ENCODE measurements at regions not wholly inside any gene's neighbourhood (a gene's known extent, or its start where the extent isn't known, plus 50 kb on each side); places are given as distances from the start of the nearest gene placed in this dataset.

DNA sequence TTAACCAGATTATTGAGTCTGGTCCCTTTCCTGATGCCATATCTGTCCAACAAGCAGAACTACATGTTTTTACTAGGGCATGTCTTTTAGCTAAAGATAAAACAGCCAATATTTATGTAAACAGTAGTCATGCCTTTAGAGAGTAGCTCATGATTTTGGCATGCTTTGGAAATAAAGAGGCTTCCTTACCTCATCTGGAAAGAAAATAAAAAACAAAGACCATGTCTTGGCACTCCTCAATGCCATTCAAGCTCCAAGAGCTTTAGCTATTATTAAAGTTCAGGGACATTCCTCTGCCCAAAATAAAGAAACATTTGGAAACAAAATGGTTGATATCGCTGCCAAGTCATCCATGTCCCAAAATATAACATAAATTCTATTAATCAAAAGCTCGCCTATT lies 202.4 kb downstream of the URB2 start:
- no peak for DNase-seq

DNA sequence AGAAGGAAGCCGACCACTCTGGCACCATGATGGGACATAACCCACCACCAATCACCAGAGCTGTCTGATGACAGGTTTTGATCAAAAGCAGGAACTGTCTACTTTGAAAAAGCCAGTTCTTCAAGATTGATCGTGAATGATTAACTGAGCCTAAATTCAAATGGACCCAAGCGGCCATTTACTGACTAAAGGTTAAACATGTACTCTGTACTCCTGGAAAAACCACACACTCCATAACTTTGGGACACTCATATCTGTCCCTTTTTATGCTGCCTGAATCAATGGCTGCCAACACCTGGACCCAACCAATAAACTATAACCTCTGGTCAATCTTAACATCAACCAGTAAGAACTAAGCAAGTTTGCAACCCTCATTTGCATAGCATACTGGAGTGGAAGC lies 206.6 kb downstream of the URB2 start:
- DNase-seq: no peak

DNA sequence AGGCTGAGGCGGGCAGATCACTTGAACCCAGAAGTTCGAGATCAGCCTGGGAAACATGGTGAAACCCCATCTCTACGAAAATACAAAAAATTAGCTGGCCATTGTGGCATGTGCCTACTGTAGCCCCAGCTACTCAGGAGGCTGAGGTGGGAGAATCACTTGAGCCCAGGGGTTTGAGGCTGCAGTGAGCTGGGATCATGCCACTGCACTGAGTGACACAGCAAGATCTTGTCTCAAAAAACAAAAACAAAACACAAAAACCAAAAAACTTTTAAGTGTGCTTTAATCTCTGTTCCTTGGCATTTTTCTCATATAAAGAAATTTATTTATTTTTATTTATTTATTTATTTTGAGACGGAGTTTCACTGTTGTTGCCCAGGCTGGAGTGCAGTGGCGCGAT lies 208.2 kb downstream of the URB2 start:
- DNase-seq: no peak

DNA sequence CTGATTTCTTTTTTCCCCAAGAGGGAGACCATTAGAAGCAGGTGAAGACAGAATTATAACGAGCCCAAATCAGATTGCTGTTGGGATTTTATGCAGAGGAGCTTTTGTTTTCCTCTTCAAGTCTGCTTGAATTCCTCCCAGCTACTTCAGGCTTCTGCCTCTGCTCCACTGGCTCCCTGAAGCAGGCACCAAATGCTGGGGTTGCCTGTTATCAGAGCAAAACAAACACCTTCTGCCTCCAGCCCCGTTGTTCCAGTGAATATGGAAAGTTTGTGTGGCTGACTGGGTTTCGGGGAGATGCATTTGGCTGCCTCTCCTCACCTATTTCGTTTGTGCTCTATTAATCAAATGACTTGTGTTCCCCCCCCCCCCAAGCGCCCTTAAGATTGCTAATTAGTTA lies 209.2 kb downstream of the URB2 start:
- DNase-seq: no peak

GRCh38 chr1:229836324-229836723 lies 210.3 kb downstream of the URB2 start:
- DNase-seq: no peak

DNA sequence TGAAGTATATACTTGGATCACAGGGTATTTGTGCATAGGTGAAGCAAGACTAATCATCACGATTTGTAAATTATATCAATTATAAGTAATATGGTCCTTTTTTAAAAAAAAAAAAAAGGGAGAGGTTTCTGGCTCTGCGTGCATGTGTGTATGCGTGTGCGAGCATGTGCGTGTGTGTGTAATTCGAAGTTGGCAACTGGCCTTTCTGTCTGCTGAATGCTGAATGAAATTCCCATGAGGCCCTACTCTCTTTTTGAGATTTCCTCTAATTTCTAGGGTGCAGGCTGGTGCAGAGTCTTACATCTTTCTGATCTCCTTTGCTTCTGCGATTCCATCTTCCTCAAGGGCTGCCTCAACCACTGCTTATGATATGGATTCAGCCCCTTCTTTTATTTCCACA lies 212.2 kb downstream of the URB2 start:
- DNase-seq: no peak

DNA sequence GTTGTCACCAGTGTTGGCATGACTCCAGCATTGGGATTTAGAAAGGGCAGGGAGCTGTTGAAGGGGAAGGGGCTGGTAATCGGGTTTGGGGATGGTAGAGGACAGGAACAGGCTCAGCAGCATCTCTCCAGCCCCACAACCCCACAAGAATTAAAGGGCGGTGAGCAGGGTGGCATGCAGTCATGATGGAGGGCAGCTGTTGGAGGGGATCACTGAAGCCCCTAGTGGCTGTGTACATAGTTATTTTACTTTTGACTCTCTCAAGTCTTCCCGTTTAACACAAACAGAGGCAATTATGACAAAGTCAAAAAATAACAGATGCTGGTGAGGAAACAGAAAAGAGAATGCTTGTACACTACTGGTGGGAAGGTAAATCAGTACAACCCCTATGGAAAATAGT lies 213.8 kb downstream of the URB2 start:
- DNase-seq: no peak

DNA sequence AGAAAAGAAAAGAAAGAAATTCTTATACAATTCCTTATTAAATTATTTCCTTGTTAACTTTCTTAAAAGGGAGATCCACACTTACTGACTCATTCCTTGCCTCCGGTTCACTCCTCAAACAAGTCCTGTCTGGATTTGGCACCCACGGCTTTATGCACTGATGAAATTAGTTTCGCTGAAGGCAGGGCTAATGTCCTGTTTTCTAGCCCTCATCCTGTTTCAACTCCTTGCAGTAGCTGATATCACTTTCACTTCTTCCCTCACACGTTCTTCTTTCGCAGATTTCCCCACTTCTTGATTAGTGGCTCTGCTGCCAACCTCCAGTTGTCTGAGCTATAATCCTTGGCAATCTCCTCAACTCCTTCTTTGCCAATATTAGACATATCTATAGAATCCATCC lies 215.2 kb downstream of the URB2 start:
- DNase-seq: no peak

GRCh38 chr1:229842302-229843255 lies 216.5 kb downstream of the URB2 start:
- DNase-seq: no peak

GRCh38 chr1:229843627-229844238 lies 217.7 kb downstream of the URB2 start:
- no peak for DNase-seq

DNA sequence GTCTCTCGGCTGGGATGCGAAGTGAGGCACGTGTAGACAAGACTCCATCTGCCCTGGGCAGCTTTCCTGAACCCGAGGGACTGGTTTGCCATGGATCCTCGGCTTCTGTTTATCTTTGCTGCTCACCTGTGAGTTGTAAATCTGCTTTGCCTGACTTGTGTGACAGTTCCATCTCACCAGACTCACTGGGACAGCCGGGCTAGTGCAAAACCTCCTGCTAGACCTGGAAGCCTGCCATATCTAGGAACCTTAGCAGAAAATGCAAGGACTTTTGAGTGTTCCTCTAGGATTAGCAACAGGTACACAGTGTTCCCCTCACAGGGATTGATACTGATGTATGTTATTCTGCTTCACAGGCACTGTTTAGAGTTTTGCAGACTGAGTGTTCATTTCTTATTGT lies 218.6 kb downstream of the URB2 start:
- DNase-seq: no peak

DNA sequence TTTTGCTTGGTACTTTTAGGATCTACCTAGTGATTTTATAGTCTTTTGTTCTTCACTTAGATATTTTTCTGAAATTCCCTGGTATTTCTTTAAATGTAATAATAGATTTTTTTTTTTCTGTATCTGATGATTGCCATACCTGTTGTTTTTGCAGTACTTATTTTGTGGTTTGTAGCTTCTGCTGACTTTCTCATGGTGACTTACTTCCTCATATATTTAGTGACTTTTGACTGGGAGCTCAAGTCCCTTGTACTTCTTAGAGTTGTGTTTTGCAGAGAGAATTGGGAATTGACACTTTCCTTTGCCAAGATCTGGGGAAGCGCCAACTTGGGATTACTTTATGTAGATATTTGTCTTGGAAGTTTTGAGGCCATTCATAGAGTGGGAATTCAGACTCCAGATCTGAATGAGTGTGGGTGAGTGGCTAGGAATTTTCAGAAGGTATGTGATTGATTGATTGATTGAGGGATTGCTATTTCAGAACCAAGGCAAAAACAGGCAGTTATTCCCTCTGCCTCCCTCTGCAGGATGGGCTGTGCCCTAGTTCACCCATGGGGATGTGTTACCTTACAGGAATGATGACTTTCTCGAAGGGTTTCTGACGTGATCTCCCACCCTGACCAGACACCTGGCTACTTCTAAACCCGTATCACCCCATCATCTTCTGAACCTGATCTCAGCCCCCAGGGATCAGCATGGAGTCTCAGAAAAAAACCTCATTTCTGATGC lies 219.5 kb downstream of the URB2 start:
- DNase-seq: no peak

DNA sequence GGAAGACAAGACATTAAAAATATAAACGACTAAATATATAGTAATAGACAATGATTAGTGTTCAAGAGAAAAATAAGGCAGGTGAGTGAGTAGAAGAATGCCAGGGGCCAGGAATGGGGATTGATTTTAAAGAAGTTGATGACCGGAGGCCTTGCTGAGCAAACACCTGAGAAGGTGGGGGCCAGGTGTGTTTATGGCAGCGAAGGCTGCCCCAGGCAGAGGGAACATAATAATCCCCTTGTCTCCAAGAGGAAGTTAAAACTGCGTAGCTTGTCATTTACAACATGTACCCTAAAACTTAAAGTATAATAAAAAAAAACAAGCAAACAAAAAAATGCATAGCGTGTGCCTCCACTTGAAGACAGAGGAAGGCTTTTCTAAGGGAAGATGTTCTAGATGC lies 220.3 kb downstream of the URB2 start:
- DNase-seq: no peak

GRCh38 chr1:229848752-229849677 lies 218.0 kb upstream of the GALNT2 start:
- DNase-seq: no peak

- DNase-seq: no peak
Observed at GRCh38 chr1:229851511-229851910, 215.5 kb upstream of the GALNT2 start.

GRCh38 chr1:229853751-229854150 lies 213.3 kb upstream of the GALNT2 start:
- DNase-seq: no peak

GRCh38 chr1:229854620-229855019 lies 212.4 kb upstream of the GALNT2 start:
- DNase-seq: no peak

DNA sequence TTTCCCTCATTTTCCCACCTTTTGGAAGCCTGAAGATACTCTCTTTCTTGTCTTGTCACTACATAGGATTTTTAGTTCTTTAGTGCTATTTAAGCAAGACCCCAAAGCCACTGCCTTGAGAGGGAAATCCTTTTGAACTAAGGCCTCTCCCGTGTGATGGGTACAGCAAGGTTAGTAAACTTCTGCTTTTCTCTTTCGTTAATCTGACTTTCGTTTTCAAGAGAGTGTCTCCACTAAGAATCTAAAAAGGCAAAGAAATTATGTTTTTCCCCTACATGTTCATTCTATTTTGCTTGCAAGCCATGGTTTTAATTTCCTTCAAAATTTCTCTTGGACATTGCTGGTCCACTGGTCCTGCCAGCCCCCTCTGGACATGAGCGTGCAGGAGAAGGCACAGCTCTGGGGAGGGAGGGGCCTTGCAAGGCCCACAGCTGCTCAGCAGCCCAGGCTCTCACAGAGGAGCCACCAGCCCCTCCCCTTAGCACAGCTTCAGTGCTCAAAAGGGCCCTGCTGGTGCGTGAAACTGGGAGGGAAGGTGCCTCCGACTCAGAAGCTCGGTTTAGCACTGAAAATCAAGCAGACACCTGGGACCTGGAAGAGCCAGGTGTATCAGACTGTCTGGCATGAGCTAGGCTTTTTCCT lies 210.9 kb upstream of the GALNT2 start:
- DNase-seq: no peak

DNA sequence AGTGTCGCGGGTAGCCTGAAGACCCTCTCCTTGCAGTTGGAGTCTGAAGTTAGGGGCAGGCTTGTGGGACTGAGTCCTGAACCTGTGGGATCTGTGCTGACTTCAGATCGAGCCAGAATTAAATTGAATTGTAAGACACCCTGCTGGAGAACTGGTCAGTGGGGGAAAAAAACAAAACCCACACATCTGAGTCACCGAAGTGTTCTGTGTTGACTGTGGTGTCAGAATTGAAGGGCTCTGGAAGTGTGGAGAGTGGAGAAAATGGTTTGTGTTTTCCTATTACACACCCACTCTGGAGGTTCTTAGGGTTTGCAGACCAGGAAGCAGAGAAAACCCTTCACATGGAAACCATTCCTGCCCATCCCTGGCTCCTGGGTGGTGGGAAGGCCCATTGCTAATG lies 209.5 kb upstream of the GALNT2 start:
- no peak for DNase-seq

DNA sequence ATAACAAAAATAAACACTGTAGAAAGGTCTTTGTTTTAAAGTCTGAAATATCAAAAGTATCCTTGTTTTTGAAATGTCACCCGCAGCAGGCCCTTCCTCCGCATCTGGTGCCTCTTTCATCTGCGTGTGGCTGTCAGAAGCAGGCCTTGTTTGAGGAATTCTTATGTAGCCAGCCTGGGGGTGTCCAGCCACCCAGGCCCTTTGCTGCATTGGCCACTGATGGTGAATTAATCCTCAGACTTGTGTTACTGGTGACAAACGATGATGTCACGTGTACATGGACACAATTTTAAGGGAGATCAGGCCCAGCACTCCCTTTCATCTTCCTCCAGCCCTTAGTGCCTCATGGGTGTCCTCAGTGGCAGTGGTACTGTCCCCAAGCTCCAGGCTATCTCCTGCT lies 208.0 kb upstream of the GALNT2 start:
- DNase-seq: no peak

GRCh38 chr1:229860926-229861325 lies 206.1 kb upstream of the GALNT2 start:
- no peak for DNase-seq

Measured in NCI-H524 treated with DMSO at 0.1 percent for 48 hours (cell line).